GM21515 (cell line): ENCODE measurements at regions not wholly inside any gene's neighbourhood (a gene's known extent, or its start where the extent isn't known, plus 50 kb on each side); places are given as distances from the start of the nearest gene placed in this dataset.

Experiments
- ATAC-seq: cut with Tn5 transposase; IDR thresholded peaks from one replicate; pipeline ENCODE4 v1.9.1; 2021; ENCODE audit not compliant: unreplicated experiment

GRCh38 chr12:77504466-77504865 lies 326.2 kb upstream of the NAV3 start:
- ATAC-seq: no peak

DNA sequence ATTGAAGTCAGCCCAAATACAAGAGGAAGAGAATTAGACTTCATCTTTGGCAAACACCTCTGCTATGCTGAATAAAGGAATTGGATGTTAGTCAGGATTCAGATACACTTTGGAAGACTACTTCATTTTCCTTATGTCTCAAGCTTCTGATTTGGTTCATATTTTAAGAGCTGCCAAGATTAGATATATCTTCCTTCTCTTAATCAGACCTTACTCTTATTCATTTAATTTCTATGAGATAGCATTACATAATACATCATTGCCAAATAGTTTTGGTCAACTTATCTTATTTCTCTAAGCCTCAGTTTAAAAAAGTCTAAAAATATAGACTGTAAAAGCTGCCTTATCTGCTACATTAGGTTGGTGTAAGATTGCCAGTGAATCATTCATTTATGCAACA lies 330.6 kb upstream of the NAV3 start:
- no peak for ATAC-seq

- no peak for ATAC-seq
Observed at GRCh38 chr12:77497647-77498046, 333.0 kb upstream of the NAV3 start.

DNA sequence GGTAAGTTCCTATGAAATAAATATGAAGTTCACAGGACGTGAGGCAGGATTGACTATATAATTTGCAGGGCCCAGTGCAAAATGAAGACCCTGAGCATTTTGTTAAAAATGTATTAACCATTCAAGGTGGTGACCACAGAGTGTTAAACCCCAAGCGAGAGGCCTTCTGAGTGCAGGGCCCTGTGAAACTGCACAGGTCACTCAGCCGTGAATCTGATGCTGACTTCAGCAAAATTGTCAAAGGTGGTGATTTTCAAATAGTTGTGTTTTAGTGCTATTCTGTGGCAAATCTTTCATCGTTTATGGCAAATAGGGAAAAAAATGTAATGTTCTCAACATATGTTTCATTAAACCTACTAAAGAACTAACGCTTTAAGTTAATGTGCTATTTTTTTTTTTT lies 334.0 kb upstream of the NAV3 start:
- ATAC-seq: no peak

DNA sequence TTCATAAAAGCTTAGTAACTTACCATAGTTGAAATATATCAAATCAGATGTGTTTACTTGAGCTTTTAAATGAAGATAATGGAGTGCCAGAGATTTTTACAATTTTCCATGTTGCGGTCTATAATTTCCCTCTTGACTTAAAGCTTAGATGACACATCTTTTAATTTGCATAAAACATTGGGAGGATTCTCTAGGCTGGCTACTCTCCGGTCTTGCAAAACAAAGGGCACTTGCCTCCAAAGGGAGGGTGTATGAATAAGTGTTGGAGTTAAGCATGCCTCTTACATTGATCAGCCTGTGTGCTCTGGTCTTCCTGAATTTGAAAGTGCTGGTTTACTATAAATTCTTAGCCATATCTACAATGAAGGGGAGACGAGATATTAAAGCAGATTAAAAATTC lies 336.4 kb upstream of the NAV3 start:
- no peak for ATAC-seq

- no peak for ATAC-seq
Observed at GRCh38 chr12:77493302-77494168, 337.2 kb upstream of the NAV3 start.

- no peak for ATAC-seq
Observed at GRCh38 chr12:77492536-77492935, 338.2 kb upstream of the NAV3 start.

- no peak for ATAC-seq
Observed at GRCh38 chr12:77489331-77489970, 341.2 kb upstream of the NAV3 start.

- ATAC-seq: no peak
Observed at GRCh38 chr12:77488041-77488620, 342.6 kb upstream of the NAV3 start.

- no peak for ATAC-seq
Observed at GRCh38 chr12:77486872-77487271, 343.8 kb upstream of the NAV3 start.

DNA sequence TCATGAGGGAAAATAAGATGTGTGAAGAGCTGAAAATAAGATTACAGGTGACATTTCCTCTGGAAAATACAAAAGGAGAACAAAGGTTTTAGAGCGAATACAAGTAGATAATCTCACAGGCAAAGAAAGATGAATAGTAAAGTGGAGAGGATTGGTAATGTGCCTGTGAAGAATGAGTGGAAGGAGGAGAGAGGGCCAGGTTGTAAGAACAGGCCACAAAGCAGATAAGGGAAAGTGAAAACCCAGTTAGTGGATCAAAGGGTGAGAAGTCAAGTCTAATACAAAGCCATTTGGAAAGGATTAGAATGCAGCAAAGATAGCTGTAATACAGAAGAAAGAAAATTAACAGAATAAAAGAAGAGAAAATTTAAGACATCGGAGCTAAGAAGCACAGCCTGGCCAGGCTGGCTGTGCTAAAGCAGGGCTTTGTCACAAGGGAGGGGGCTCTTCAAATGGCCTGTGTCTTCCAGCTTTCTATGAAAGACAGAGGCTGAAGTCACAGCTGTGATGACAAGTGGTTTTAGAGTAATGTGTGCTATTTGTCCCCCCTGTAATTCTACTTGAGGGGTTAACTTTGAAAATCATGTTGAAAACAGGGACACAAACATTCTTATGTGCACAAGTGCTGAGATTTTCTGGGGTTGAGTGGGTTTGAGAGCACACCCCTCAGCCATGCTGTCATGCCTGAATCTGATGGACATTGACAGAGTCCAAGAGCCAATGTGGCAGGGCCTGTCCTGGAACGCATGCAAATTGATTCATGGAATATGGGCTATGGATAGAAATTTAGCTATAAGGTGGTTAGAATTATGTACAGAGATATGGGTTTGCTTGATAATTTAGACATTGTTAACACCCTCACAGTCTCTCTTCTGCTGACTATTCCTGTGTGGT lies 344.5 kb upstream of the NAV3 start:
- no peak for ATAC-seq

- no peak for ATAC-seq
Observed at GRCh38 chr12:77481687-77482086, 349.0 kb upstream of the NAV3 start.

- ATAC-seq: no peak
Observed at GRCh38 chr12:77477907-77478533, 352.7 kb upstream of the NAV3 start.

GRCh38 chr12:77471801-77472200 lies 358.9 kb upstream of the NAV3 start:
- ATAC-seq: no peak

GRCh38 chr12:77469578-77470333 lies 360.9 kb upstream of the NAV3 start:
- no peak for ATAC-seq

- ATAC-seq: no peak
Observed at GRCh38 chr12:77442633-77443032, 377.3 kb upstream of the E2F7 start.

DNA sequence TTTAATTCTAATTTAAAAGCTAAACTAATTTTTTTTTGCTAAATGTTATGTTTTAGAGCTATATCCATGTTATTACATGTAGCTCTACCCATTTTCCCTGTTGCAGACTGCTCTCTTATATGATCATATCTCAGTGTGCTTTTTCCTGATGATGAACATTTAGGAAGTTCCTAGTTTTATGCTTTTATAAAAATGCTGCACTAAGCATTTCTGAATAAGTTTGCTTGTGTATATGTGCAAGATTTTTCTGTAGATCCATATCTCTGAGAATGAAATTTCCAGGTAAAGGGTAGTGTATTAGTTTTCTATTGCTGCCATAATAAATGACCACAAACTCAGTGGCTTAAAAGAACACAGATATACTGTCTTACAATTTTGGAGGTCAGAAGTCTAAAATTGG lies 374.4 kb upstream of the E2F7 start:
- no peak for ATAC-seq

DNA sequence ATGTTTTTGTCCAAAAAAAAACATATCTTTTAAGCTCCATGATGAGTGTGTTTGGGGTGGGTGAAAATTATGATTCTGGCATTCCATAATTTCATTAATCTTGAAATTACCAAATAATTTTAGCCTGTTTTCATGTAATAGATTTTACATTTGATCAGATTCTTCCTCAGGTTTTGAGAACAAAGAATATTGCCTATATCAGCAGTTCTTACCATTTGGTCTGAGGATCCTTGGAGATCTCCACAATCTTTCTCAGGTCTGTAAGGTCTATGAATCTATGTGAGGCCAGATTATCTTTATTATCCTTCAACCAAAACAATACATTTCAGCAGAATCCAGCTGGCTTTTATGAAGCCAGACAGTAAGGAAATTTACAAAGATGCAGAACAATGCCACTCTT lies 373.3 kb upstream of the E2F7 start:
- no peak for ATAC-seq

GRCh38 chr12:77437206-77437605 lies 371.8 kb upstream of the E2F7 start:
- no peak for ATAC-seq
